IMR-90 (cell line): ENCODE measurements at regions not wholly inside any gene's neighbourhood (a gene's known extent, or its start where the extent isn't known, plus 50 kb on each side); places are given as distances from the start of the nearest gene placed in this dataset.

ENCODE experiments used
- ATAC-seq: fragments of 200-7000 bp; cut with Tn5 transposase; 2 replicates; pipeline ENCODE4 v1.9.1; 2020; ENCODE audit warnings: low read depth, mild to moderate bottlenecking, moderate library complexity
- BruUV-seq: library from RNA; stranded (reverse); fragments of 400-500 nt; replicated peaks from 2 replicates; lab custom pipeline; 2021; lab: Mats Ljungman, UMichigan
- CTCF ChIA-PET: fragments of 300-600 bp; formaldehyde crosslinking; extraction: SDS; loops from one replicate; lab custom pipeline; 2021; ENCODE audit warnings: antibody characterized with exemption; lab: Yijun Ruan, JAX
- POLR2A ChIA-PET: fragments of 300-600 bp; sonication (Branson Sonifier 250); formaldehyde crosslinking; loops from one replicate; lab custom pipeline; 2022; ENCODE audit warnings: antibody characterized with exemption; ENCODE audit not compliant: unreplicated experiment; lab: Charles Lee
- DNase-seq: peaks from one replicate; pipeline ENCODE4 v3.0.0; 2013
- H2AFZ ChIP-seq: replicated peaks from 2 replicates; pipeline ENCODE3; 2013; ENCODE audit warnings: low read length, mild to moderate bottlenecking; ENCODE audit not compliant: poor library complexity
- H2AK5ac ChIP-seq: 2 replicates; pipeline ENCODE4 v1.6.1; 2013; ENCODE audit warnings: low read depth, low read length, inconsistent platforms
- H2AK9ac ChIP-seq: replicated peaks from 2 replicates; pipeline ENCODE3; 2013; ENCODE audit warnings: mild to moderate bottlenecking, low read depth, low read length, moderate library complexity; ENCODE audit not compliant: poor library complexity
- H2BK120ac ChIP-seq: 2 replicates; pipeline ENCODE4 v1.6.1; 2013; ENCODE audit warnings: low read depth, low read length, inconsistent platforms
- H2BK15ac ChIP-seq: 3 replicates; pipeline ENCODE4 v1.6.1; 2013; ENCODE audit warnings: low read depth, low read length, inconsistent platforms
- H2BK20ac ChIP-seq: 2 replicates; pipeline ENCODE4 v1.6.1; 2013; ENCODE audit warnings: low read depth, mild to moderate bottlenecking, inconsistent platforms, low read length, moderate library complexity
- H2BK5ac ChIP-seq: 2 replicates; pipeline ENCODE4 v1.6.1; 2013; ENCODE audit warnings: mild to moderate bottlenecking, low read depth, low read length, inconsistent platforms; ENCODE audit not compliant: poor library complexity, severe bottlenecking
- H3K14ac ChIP-seq: replicated peaks from 2 replicates; pipeline ENCODE4 v1.6.1; 2013; ENCODE audit warnings: low read depth, low read length, inconsistent platforms
- H3K18ac ChIP-seq: 2 replicates; pipeline ENCODE4 v1.6.1; 2013; ENCODE audit warnings: low read depth, low read length, control low read depth
- H3K23ac ChIP-seq: 2 replicates; pipeline ENCODE4 v1.6.1; 2013; ENCODE audit warnings: low read depth, low read length, inconsistent platforms
- H3K27ac ChIP-seq: 2 replicates; pipeline ENCODE4 v1.5.1; 2013; ENCODE audit warnings: mild to moderate bottlenecking, control low read depth, low read length; ENCODE audit not compliant: insufficient read depth
- H3K27me3 ChIP-seq: 2 replicates; pipeline ENCODE4 v1.6.1; 2013; ENCODE audit warnings: low read length; ENCODE audit not compliant: control insufficient read depth, insufficient read depth
- H3K36me3 ChIP-seq: 2 replicates; pipeline ENCODE4 v1.6.1; 2013; ENCODE audit warnings: low read length, mixed read lengths; ENCODE audit not compliant: control insufficient read depth, insufficient read depth
- H3K4ac ChIP-seq: 2 replicates; pipeline ENCODE4 v1.6.1; 2013; ENCODE audit warnings: low read depth, low read length, inconsistent platforms
- H3K4me1 ChIP-seq: 2 replicates; pipeline ENCODE4 v1.6.1; 2013; ENCODE audit warnings: low read length, mixed read lengths; ENCODE audit not compliant: control insufficient read depth, insufficient read depth
- H3K4me2 ChIP-seq: 2 replicates; pipeline ENCODE4 v1.6.1; 2013; ENCODE audit warnings: low read depth, mild to moderate bottlenecking, control low read depth, low read length, moderate library complexity
- H3K4me3 ChIP-seq: 2 replicates; pipeline ENCODE4 v1.5.1; 2013; ENCODE audit warnings: low read depth, mild to moderate bottlenecking, control low read depth, low read length, moderate library complexity; ENCODE audit not compliant: insufficient read depth
- H3K56ac ChIP-seq: 2 replicates; pipeline ENCODE4 v1.6.1; 2013; ENCODE audit warnings: low read length, inconsistent platforms; ENCODE audit not compliant: insufficient read depth; ENCODE audit errors: extremely low read depth
- H3K79me1 ChIP-seq, 2 experiments: 2 replicates each; pipeline ENCODE4 v1.6.1; 2013; ENCODE audit warnings: low read length in 2 of 2, inconsistent platforms in 1 of 2, low read depth in 1 of 2
- H3K9ac ChIP-seq: 2 replicates; pipeline ENCODE4 v1.6.1; 2013; ENCODE audit warnings: low read depth, low read length, control low read depth
- H3K9me1 ChIP-seq: 2 replicates; pipeline ENCODE4 v1.6.1; 2013; ENCODE audit warnings: low read length, inconsistent platforms; ENCODE audit not compliant: insufficient read depth
- H3K9me3 ChIP-seq: 2 replicates; pipeline ENCODE4 v1.6.1; 2013; ENCODE audit warnings: low read length; ENCODE audit not compliant: control insufficient read depth, insufficient read depth
- H4K20me1 ChIP-seq: 2 replicates; pipeline ENCODE4 v1.6.1; 2013; ENCODE audit warnings: low read length, inconsistent platforms; ENCODE audit not compliant: insufficient read depth
- H4K5ac ChIP-seq: 2 replicates; pipeline ENCODE4 v1.6.1; 2013; ENCODE audit warnings: mild to moderate bottlenecking, low read depth, low read length, control low read depth
- H4K8ac ChIP-seq, 2 experiments: 2 replicates each; pipeline ENCODE4 v1.6.1; 2013; ENCODE audit warnings: low read depth in 2 of 2, low read length in 2 of 2, control low read depth in 1 of 2, inconsistent platforms in 1 of 2
- H4K91ac ChIP-seq: 2 replicates; pipeline ENCODE4 v1.6.1; 2013; ENCODE audit warnings: low read depth, low read length, inconsistent platforms; ENCODE audit not compliant: insufficient read depth
- BHLHE40 ChIP-seq: fragments of 150-350 bp; IDR thresholded peaks from 2 replicates; pipeline ENCODE4 v1.6.1; 2016; ENCODE audit warnings: mild to moderate bottlenecking, low read depth, low read length
- CEBPB ChIP-seq: IDR thresholded peaks from 2 replicates; pipeline ENCODE4 v1.6.1; 2012; ENCODE audit warnings: low read depth, low read length, improper control_type of control experiment
- CHD1 ChIP-seq: IDR thresholded peaks from 2 replicates; pipeline ENCODE4 v1.6.1; 2012; ENCODE audit warnings: low read depth, low read length, improper control_type of control experiment
- CTCF ChIP-seq: conservative IDR thresholded peaks from 2 replicates; pipeline ENCODE4 v1.5.1; 2012; ENCODE audit warnings: mild to moderate bottlenecking, low read depth, low read length, improper control_type of control experiment
- ELK1 ChIP-seq: fragments of 150-350 bp; IDR thresholded peaks from 2 replicates; pipeline ENCODE4 v1.6.1; 2016; ENCODE audit warnings: low read depth, mild to moderate bottlenecking, low read length, moderate library complexity, borderline replicate concordance
- FOS ChIP-seq: fragments of 150-350 bp; IDR thresholded peaks from 2 replicates; pipeline ENCODE4 v1.6.1; 2016; ENCODE audit warnings: low read depth, low read length
- MAFK ChIP-seq: IDR thresholded peaks from 2 replicates; pipeline ENCODE4 v1.6.1; 2012; ENCODE audit warnings: low read depth, low read length, improper control_type of control experiment
- MAZ ChIP-seq: IDR thresholded peaks from 2 replicates; pipeline ENCODE4 v1.6.1; 2012; ENCODE audit warnings: low read depth, mild to moderate bottlenecking, low read length, improper control_type of control experiment, moderate library complexity, borderline replicate concordance
- MXI1 ChIP-seq: IDR thresholded peaks from 2 replicates; pipeline ENCODE4 v1.6.1; 2012; ENCODE audit warnings: low read depth, mild to moderate bottlenecking, low read length, moderate library complexity, borderline replicate concordance
- NFE2L2 ChIP-seq: fragments of 150-350 bp; IDR thresholded peaks from 2 replicates; pipeline ENCODE4 v1.6.1; 2016; ENCODE audit warnings: low read depth, mild to moderate bottlenecking, low read length
- POLR2A ChIP-seq: IDR thresholded peaks from 2 replicates; pipeline ENCODE4 v1.6.1; 2012; ENCODE audit warnings: mild to moderate bottlenecking, low read depth, low read length
- RAD21 ChIP-seq: IDR thresholded peaks from 2 replicates; pipeline ENCODE4 v1.6.1; 2012; ENCODE audit warnings: low read length, improper control_type of control experiment
- RCOR1 ChIP-seq: IDR thresholded peaks from 2 replicates; pipeline ENCODE4 v1.6.1; 2012; ENCODE audit warnings: mild to moderate bottlenecking, low read length, improper control_type of control experiment; ENCODE audit not compliant: insufficient replicate concordance
- RFX5 ChIP-seq: IDR thresholded peaks from 2 replicates; pipeline ENCODE4 v1.8.0; 2012; ENCODE audit warnings: low read depth, mild to moderate bottlenecking, low read length, moderate library complexity
- SMC3 ChIP-seq: fragments of 150-350 bp; IDR thresholded peaks from 2 replicates; pipeline ENCODE4 v1.6.1; 2016; ENCODE audit warnings: low read depth, mild to moderate bottlenecking, antibody characterized with exemption, low read length, moderate library complexity
- USF2 ChIP-seq: fragments of 150-350 bp; IDR thresholded peaks from 2 replicates; pipeline ENCODE4 v1.6.1; 2017; ENCODE audit warnings: mild to moderate bottlenecking, antibody characterized with exemption, low read length, low read depth
- WGBS, 2 experiments: methylation state at CpG; one replicate each; pipeline versions ENCODE4 v1.1.5 to v1.1.7; 2013; ENCODE audit warnings: missing lambda C conversion rate in 2 of 2; ENCODE audit not compliant: insufficient read length in 1 of 2; ENCODE audit errors: extremely low coverage in 2 of 2; 5-methylcytosine and 5-hydroxymethylcytosine counted together
- dilution Hi-C: fragments of 300-500 bp; cut with HindIII; formaldehyde crosslinking; loops from one replicate; pipeline ENCODE4 v1.14.3; 2018; ENCODE audit warnings: low sequenced_read_pairs; ENCODE audit not compliant: unreplicated experiment
- in situ Hi-C: fragments of 300-500 bp; cut with MboI; formaldehyde crosslinking; loops from 3 replicates; pipeline ENCODE4 v1.14.3; 2019; ENCODE audit warnings: low sequenced_read_pairs, inconsistent platforms, mixed read lengths
- intact Hi-C: fragments of 100-400 bp; cut with micrococcal nuclease; formaldehyde crosslinking; loops from 2 replicates; pipeline ENCODE4 v1.10.0; 2022

GRCh38 chr4:19829101-19829500 lies 422.6 kb upstream of the SLIT2 start:
- H3K36me3 ChIP-seq: no peaks in the 10 kb centered on the region
- WGBS, 2 experiments: no CpG with 5 or more reads among the region's 4 CpGs

More at GRCh38 chr4:19829101-19829500, 422.6 kb upstream of the SLIT2 start:
- BruUV-seq: no TSS peak
- Histone ChIP-seq H3K23ac (no peak overlapping the region), H3K27me3 (no peaks in the 10 kb centered on the region), H3K27ac (no peak overlapping the region), H2BK15ac (no peak overlapping the region), H3K4me2 (no peak overlapping the region), H3K4me1 (no peaks in the 10 kb centered on the region; the same call in 1 of the 2 replicates), H3K18ac (no peak overlapping the region), H3K9ac (no peak overlapping the region), H2AK9ac (no peak overlapping the region), H3K4ac (no peak overlapping the region), H3K56ac (no peak overlapping the region), H2BK120ac (no peak overlapping the region), H2BK20ac (no peak overlapping the region), H4K91ac (no peak overlapping the region), H3K9me3 (no peaks in the 10 kb centered on the region), H4K8ac (no peak overlapping the region), H3K14ac (no peak overlapping the region), H4K20me1 (no peaks in the 10 kb centered on the region), H2BK5ac (no peak overlapping the region), H3K79me1 (no peaks in the 10 kb centered on the region), H3K9me1 (peaks cover 3% of the 10 kb centered on the region; the same call in 1 of the 2 replicates), H2AFZ (no peak overlapping the region), H4K5ac (no peak overlapping the region), H2AK5ac (no peak overlapping the region), H3K4me3 (no peak overlapping the region)
- POLR2A ChIA-PET: no interaction called here
- TF ChIP-seq SMC3 (no peak), MXI1 (no peak), NFE2L2 (no peak), CTCF (no peak), MAFK (no peak), FOS (no peak), RAD21 (no peak), ELK1 (no peak), RFX5 (no peak), POLR2A (no peak), CEBPB (no peak), RCOR1 (no peak), MAZ (no peak), CHD1 (no peak), USF2 (no peak), BHLHE40 (no peak)
- DNase-seq (no peak), ATAC-seq (no peak)
- in situ Hi-C loops (no loop called here), dilution Hi-C loops (no loop called here), intact Hi-C loops (no loop called here)
- CTCF ChIA-PET: no interaction called here
